ENCODE measurements at regions not wholly inside any gene's neighbourhood (a gene's known extent, or its start where the extent isn't known, plus 50 kb on each side); places are given as distances from the start of the nearest gene placed in this dataset.
"Not testable (repeated sequence)": the region's sequence is repeated elsewhere in the genome, so short reads cannot be mapped to it uniquely, and the experiment has no call there.

DNA sequence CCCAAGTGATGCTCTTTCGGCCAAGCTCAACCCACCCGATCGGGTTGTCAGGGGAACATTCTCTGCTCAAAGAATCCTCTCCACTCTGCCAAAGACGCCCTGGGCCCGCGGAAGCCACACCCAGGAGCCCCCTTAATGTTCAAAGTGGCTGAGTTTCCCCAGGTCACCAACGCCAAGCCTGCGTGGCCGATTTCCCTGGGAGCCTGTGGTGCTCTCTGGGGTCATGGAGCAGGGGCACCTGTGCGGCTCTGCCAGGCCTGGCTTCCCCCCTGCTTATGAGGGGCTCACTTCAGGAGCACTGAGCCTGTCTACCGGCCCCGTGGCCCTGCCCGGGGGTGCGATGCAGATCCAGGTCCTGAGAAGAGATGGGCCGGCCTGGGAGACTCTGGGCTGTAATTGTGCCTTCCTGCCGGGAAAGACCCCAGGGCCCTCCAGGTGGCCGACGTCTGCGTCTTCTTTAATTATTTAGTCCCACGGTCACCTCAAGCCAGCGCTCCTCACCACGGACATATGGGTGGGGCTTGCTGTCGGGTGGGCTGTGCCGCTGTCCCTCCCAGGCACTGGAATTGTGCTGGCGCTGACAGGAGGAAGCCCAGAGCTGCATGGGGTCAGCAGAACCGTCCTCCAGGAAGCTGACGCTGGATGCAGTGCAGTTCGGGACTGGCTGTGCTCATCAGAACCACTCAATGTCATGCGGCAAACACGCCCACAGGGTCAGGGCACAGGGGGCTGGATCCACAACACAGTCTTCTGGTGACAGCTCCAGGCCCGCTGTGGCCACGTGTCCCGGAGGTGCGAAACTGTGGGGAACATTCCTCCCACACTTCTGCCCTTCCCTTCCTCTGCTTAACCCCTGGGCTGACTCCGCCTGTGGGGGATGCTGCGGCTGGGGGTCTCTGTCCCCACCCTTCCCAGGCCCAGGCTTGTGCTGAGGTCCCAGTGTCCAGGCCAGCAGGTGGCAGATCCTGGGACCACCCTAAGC is 267.6 kb upstream of the SFSWAP start:
- no peak overlapping the region for H3K27ac ChIP-seq
- no peak for TF ChIP-seq EP300 (IDR thresholded peaks at IDR 0.05)
- TF ChIP-seq, protein P1, sequence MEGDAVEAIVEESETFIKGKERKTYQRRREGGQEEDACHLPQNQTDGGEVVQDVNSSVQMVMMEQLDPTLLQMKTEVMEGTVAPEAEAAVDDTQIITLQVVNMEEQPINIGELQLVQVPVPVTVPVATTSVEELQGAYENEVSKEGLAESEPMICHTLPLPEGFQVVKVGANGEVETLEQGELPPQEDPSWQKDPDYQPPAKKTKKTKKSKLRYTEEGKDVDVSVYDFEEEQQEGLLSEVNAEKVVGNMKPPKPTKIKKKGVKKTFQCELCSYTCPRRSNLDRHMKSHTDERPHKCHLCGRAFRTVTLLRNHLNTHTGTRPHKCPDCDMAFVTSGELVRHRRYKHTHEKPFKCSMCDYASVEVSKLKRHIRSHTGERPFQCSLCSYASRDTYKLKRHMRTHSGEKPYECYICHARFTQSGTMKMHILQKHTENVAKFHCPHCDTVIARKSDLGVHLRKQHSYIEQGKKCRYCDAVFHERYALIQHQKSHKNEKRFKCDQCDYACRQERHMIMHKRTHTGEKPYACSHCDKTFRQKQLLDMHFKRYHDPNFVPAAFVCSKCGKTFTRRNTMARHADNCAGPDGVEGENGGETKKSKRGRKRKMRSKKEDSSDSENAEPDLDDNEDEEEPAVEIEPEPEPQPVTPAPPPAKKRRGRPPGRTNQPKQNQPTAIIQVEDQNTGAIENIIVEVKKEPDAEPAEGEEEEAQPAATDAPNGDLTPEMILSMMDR (IDR thresholded peaks at IDR 0.05): no peak
- TF ChIP-seq POLR2A (IDR thresholded peaks at IDR 0.05): no peak
- no peak for TF ChIP-seq POLR2AphosphoS5 (IDR thresholded peaks at IDR 0.05)
- no peaks in the 10 kb centered on the region for H3K36me3 ChIP-seq
- H3K27me3 ChIP-seq: peaks cover 0 to 18% (median 0%) of the 10 kb centered on the region in 3 donors
- intact Hi-C loops (cut with DNase I): no loop called here
- 79 to 83% methylated on average over 36 of the region's 36 CpGs for WGBS, 2 donors
- DNase-seq: no peak
- H3K4me1 ChIP-seq: no peaks in the 10 kb centered on the region
- H3K4me3 ChIP-seq: no peak overlapping the region
- no peaks in the 10 kb centered on the region for H3K9me3 ChIP-seq

DNA sequence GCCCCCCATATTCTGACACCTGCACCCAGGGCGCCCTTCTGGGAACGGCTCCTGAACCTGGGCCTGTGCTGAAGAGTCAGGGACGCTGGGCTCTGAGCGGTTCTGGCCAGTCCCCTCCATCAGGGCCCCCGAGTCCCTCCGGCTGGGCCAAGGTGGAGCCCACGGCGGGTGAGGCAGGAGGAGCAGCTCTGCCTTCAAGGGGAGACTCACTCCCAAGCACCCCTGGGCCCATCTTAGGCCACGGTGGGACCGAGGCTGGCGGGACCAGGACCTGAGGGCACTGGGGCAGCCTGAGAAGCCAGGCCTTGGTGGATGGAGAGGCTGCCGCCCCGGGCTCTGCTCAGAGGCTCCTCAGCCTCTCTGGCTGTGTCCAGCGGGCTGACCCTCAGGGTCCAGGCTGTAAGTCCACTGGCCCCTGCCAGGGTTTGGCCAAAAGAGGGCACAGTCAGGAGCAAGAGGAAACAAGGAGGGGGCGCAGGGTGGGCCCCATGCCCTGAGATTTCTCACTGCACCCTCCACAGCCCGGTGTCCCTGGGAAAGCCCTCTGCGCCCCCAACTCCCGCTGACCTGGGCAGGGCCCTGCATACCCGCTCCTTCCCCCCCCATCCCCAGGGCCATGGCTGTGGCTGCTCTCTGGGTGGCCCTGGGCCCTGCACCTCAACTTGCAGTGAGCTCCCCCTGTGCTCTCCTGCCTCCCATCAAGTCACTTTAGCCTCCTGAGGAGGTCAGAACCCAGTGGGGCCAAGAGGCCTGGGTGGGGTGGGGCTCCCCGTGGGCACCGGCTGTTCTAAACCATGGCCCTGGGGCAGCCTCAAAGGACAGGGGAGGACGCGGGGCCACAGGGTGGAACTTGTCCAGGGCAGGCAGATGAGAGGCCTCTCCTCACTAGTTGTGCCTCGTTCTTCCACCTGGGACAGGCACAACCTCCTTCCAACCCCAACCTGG is 266.4 kb upstream of the SFSWAP start:
- no peak overlapping the region for H3K27ac ChIP-seq
- no peak overlapping the region for H3K4me3 ChIP-seq
- intact Hi-C loops (cut with DNase I): no loop called here
- DNase-seq: no peak
- H3K27me3 ChIP-seq: peaks cover 0 to 10% (median 0%) of the 10 kb centered on the region in 3 donors
- WGBS, 2 donors: 88 to 89% methylated on average over 24 of the region's 24 CpGs
- no peaks in the 10 kb centered on the region for H3K4me1 ChIP-seq
- no peaks in the 10 kb centered on the region for H3K36me3 ChIP-seq
- TF ChIP-seq POLR2A (IDR thresholded peaks at IDR 0.05): no peak
- no peak for TF ChIP-seq EP300 (IDR thresholded peaks at IDR 0.05)
- TF ChIP-seq, protein P1 (IDR thresholded peaks at IDR 0.05): no peak
- no peak for TF ChIP-seq POLR2AphosphoS5 (IDR thresholded peaks at IDR 0.05)
- H3K9me3 ChIP-seq: peaks cover 0 to 3% (median 0%) of the 10 kb centered on the region in 4 donors

DNA sequence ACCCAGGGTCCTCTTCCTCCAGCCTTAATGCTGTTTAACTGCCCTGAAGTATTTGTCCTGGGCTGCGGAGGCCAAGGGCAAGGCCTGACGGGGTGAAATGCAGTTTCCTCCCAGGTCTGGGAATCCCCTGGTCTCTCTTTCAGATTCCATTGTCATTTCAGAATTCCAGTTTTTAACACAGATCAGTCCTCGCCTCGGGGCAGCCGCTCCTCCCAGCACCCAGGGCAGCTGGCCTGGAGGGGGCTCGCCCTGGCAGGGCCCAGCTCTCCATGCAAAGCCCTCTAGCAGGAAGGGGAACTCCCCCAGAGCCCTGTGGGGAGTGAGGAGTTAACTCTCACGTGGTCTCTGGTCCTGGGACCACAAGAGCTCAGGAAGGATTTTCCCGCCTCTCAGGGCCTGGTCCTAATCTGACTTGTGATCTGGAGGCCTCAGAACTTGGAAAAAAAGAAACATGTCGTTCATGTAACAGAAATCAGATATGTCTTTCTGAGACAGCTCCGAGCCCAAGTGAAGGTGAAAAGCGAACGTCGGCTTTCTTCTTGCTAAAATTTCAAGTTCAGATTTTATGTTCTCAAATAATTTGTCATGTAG is 265.6 kb upstream of the SFSWAP start:
- Histone ChIP-seq H3K4me3 (no peak overlapping the region), H3K4me1 (no peaks in the 10 kb centered on the region), H3K27me3 (peaks cover 0 to 10% (median 0%) of the 10 kb centered on the region in 3 donors), H3K36me3 (no peaks in the 10 kb centered on the region), H3K27ac (no peak overlapping the region), H3K9me3 (peaks cover 0 to 3% (median 1%) of the 10 kb centered on the region in 4 donors)
- TF ChIP-seq POLR2A (IDR thresholded peaks at IDR 0.05) (no peak), POLR2AphosphoS5 (IDR thresholded peaks at IDR 0.05) (no peak), EP300 (IDR thresholded peaks at IDR 0.05) (no peak)
- TF ChIP-seq, protein P1 (IDR thresholded peaks at IDR 0.05): no peak
- no peak for DNase-seq
- whole genome bisulfite sequencing, 2 donors: 62% methylated on average over 13 of the region's 13 CpGs
- intact Hi-C loops (cut with DNase I): no loop called here

DNA sequence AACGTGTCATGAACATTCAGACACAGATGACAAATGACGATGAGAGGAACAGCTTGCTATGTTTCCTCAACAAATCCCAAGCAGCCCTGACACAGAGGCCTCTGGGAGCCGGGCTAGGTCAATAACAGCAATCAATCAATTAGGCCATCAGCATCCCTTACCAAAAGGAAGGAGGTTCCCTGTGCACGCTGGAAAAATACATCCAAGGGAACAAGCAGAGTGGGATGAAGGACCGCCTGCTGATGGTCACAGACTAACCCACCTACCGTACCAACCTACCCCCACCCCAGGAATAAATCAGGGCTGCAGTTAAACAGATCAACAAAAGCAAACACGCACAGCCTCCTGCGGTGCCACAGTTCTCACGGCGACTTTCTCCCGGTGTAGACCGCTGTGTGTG is 265.1 kb upstream of the SFSWAP start:
- Histone ChIP-seq H3K36me3 (no peaks in the 10 kb centered on the region), H3K9me3 (peaks cover 0 to 4% (median 1%) of the 10 kb centered on the region in 4 donors), H3K4me1 (no peaks in the 10 kb centered on the region), H3K27ac (no peak overlapping the region), H3K4me3 (no peak overlapping the region), H3K27me3 (peaks cover 0 to 10% (median 0%) of the 10 kb centered on the region in 3 donors)
- WGBS, 2 donors: 47 to 72% methylated on average over 12 of the region's 12 CpGs
- DNase-seq: no peak
- TF ChIP-seq, protein P1 (IDR thresholded peaks at IDR 0.05): no peak
- TF ChIP-seq POLR2A (IDR thresholded peaks at IDR 0.05) (no peak), POLR2AphosphoS5 (IDR thresholded peaks at IDR 0.05) (no peak), EP300 (IDR thresholded peaks at IDR 0.05) (no peak)
- intact Hi-C loops (cut with DNase I): no loop called here

DNA sequence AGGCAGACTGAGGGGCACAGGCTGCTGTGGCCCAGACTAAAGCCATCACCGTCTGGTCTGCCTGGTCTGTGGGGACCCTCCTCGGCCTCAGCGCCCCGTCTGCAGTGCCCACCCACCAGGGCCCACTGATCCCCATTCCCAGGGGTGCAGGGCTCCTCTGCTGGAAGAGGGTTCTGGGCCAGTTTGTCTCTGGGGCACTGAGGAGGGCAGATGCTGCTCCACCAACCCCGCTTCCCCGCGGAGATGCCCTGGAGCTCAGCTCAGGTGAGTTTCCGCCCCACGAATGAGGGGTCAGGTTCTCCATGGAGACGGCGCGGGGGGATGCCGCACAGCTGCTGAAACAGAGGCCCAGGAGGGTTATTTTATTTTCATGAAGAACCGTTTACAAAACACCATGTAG is 263.3 kb upstream of the SFSWAP start:
- DNase-seq; intact Hi-C loops (cut with DNase I); H3K27ac ChIP-seq; H3K27me3 ChIP-seq; H3K9me3 ChIP-seq; H3K4me3 ChIP-seq; H3K36me3 ChIP-seq; H3K4me1 ChIP-seq: not testable (repeated sequence)
- 87 to 88% methylated on average over 14 of the region's 14 CpGs for WGBS, 2 donors
